ENCODE measurements at regions not wholly inside any gene's neighbourhood (a gene's known extent, or its start where the extent isn't known, plus 50 kb on each side); places are given as distances from the start of the nearest gene placed in this dataset.

GRCh38 chr9:8262625-8263622, 463.3 kb upstream of the DMAC1 start:
- Histone ChIP-seq H3K9me3 (ENCODE audit: control insufficient read depth, low read length) (no peaks in the 10 kb centered on the region), H3K4me1 (ENCODE audit: control insufficient read depth, insufficient read depth, low read length) (peaks cover 27% of the 10 kb centered on the region), H3K9ac (ENCODE audit: extremely low read depth, low read length, poor library complexity, severe bottlenecking) (no peak overlapping the region), H3K36me3 (ENCODE audit: control insufficient read depth, insufficient read depth, low read length) (no peaks in the 10 kb centered on the region), H3K27me3 (ENCODE audit: control insufficient read depth, insufficient read depth, low read length, poor library complexity, severe bottlenecking) (peaks cover 7% of the 10 kb centered on the region), H3K4me3 (ENCODE audit: low read length) (no peak overlapping the region), H3K27ac (ENCODE audit: low read depth, low read length) (no peak overlapping the region)
- Mint-ChIP-seq H3K27me3 (ENCODE audit: insufficient read depth) (no peaks in the 10 kb centered on the region), H3K4me3 (no peak overlapping the region), H3K9me3 (no peaks in the 10 kb centered on the region), H3K4me1 (peaks cover 64% of the 10 kb centered on the region), H3K27ac (no peak overlapping the region), H3K36me3 (ENCODE audit: low read depth) (no peaks in the 10 kb centered on the region)
- WGBS, 2 experiments (ENCODE audit: insufficient coverage in 1 of 2, insufficient read length in 1 of 2), result 73 to 79% methylated on average over 2 to 6 of the region's 6 CpGs
- DNase-seq, result no peak
- peak; percentile 31 for TF ChIP-seq CTCF (conservative IDR thresholded peaks at IDR 0.05)

DNA sequence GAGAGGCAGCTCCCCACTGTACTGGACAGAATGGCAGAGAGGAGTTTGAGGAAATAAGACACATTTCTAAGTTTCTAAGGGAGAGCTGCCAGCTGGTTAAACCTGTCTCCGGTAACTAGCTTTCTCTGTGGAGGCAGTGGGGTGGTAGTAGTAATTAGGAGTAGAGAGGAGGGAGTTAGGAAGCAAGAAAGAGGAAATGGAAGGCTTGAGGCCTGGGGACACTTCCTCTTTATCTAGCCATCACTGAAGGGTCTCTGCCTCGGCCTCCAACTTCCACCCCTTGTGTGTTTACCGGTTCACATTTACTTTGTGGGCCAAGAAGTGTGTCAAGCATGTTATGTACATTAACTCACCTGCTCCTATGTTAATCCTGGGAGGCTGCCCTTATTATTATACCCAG, 462.2 kb upstream of the DMAC1 start:
- Mint-ChIP-seq H3K4me3 (no peak overlapping the region), H3K36me3 (ENCODE audit: low read depth) (no peaks in the 10 kb centered on the region), H3K4me1 (peaks cover 74% of the 10 kb centered on the region), H3K27me3 (ENCODE audit: insufficient read depth) (no peaks in the 10 kb centered on the region), H3K27ac (no peak overlapping the region), H3K9me3 (no peaks in the 10 kb centered on the region)
- H3K27ac ChIP-seq (ENCODE audit: low read depth, low read length), result no peak overlapping the region
- no peak overlapping the region for H3K9ac ChIP-seq (ENCODE audit: extremely low read depth, low read length, poor library complexity, severe bottlenecking)
- H3K9me3 ChIP-seq (ENCODE audit: control insufficient read depth, low read length), result no peaks in the 10 kb centered on the region
- peaks cover 32% of the 10 kb centered on the region for H3K4me1 ChIP-seq (ENCODE audit: control insufficient read depth, insufficient read depth, low read length)
- no peak overlapping the region for H3K4me3 ChIP-seq (ENCODE audit: low read length)
- no peak for TF ChIP-seq CTCF (conservative IDR thresholded peaks at IDR 0.05)
- H3K36me3 ChIP-seq (ENCODE audit: control insufficient read depth, insufficient read depth, low read length), result no peaks in the 10 kb centered on the region
- DNase-seq, result no peak
- peaks cover 7% of the 10 kb centered on the region for H3K27me3 ChIP-seq (ENCODE audit: control insufficient read depth, insufficient read depth, low read length, poor library complexity, severe bottlenecking)
- WGBS, 2 experiments (ENCODE audit: insufficient coverage in 1 of 2, insufficient read length in 1 of 2), result 89 to 92% methylated on average over 2 to 3 of the region's 3 CpGs

DNA sequence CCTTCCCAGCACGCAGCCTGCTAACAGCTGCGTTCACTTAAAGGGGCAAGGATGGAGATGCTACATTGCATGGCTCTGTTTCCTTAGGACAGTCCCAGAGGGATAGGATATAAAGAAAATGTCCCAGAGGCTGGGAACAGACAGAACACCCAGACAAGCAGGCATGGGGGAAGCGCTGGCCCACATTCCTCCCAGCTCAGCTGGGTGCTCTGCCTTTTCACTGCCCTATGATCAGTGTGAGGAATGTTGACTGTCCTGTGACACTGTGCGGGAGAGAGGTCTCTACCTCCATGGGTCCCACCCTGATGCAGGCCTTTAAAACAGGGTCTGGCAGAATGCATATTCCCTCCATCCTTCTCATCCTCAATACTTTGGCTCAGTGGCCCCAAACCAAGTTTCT, 459.4 kb upstream of the DMAC1 start:
- H3K9me3 ChIP-seq (ENCODE audit: control insufficient read depth, low read length), result peaks cover 13% of the 10 kb centered on the region
- peaks cover 25% of the 10 kb centered on the region for H3K4me1 ChIP-seq (ENCODE audit: control insufficient read depth, insufficient read depth, low read length)
- no peaks in the 10 kb centered on the region for H3K9me3 Mint-ChIP-seq
- H3K36me3 ChIP-seq (ENCODE audit: control insufficient read depth, insufficient read depth, low read length), result no peaks in the 10 kb centered on the region
- no peak overlapping the region for H3K27ac ChIP-seq (ENCODE audit: low read depth, low read length)
- H3K4me3 Mint-ChIP-seq, result no peak overlapping the region
- WGBS, 2 experiments (ENCODE audit: insufficient coverage in 1 of 2, insufficient read length in 1 of 2), result 95% methylated on average over 3 to 4 of the region's 4 CpGs
- no peak overlapping the region for H3K9ac ChIP-seq (ENCODE audit: extremely low read depth, low read length, poor library complexity, severe bottlenecking)
- peak; percentile 63 for DNase-seq
- H3K27ac Mint-ChIP-seq, result no peak overlapping the region
- peaks cover 7% of the 10 kb centered on the region for H3K27me3 ChIP-seq (ENCODE audit: control insufficient read depth, insufficient read depth, low read length, poor library complexity, severe bottlenecking)
- no peak overlapping the region for H3K4me3 ChIP-seq (ENCODE audit: low read length)
- no peak for TF ChIP-seq CTCF (conservative IDR thresholded peaks at IDR 0.05)
- H3K4me1 Mint-ChIP-seq, result peaks cover 51% of the 10 kb centered on the region
- H3K27me3 Mint-ChIP-seq (ENCODE audit: insufficient read depth), result no peaks in the 10 kb centered on the region
- H3K36me3 Mint-ChIP-seq (ENCODE audit: low read depth), result no peaks in the 10 kb centered on the region
